Memory B cell (primary cell): ENCODE measurements at regions not wholly inside any gene's neighbourhood (a gene's known extent, or its start where the extent isn't known, plus 50 kb on each side); places are given as distances from the start of the nearest gene placed in this dataset.

ENCODE experiments used
- ATAC-seq: fragments of 150-1000 bp; cut with Tn5 transposase; 2 replicates; pipeline ENCODE4 v1.10.0; 2021; ENCODE audit warnings: low read depth, mild to moderate bottlenecking, moderate library complexity
- DNase-seq, 2 donors: peaks; one replicate each; pipeline ENCODE4 v3.0.0; 2022; ENCODE audit warnings: low spot score in 2 of 2
- H3K27ac Mint-ChIP-seq: one replicate; pipeline ENCODE4 v1.8.0; 2022; ENCODE audit warnings: mild to moderate bottlenecking, moderate library complexity, mixed read lengths
- H3K27me3 Mint-ChIP-seq: one replicate; pipeline ENCODE4 v1.8.0; 2022; ENCODE audit warnings: mixed read lengths
- H3K36me3 Mint-ChIP-seq: one replicate; pipeline ENCODE4 v1.8.0; 2022; ENCODE audit warnings: mild to moderate bottlenecking, mixed read lengths
- H3K4me1 Mint-ChIP-seq: one replicate; pipeline ENCODE4 v1.8.0; 2022; ENCODE audit warnings: mixed read lengths
- H3K4me3 Mint-ChIP-seq: one replicate; pipeline ENCODE4 v1.8.0; 2022; ENCODE audit warnings: mild to moderate bottlenecking, moderate library complexity, mixed read lengths
- H3K9me3 Mint-ChIP-seq: one replicate; pipeline ENCODE4 v1.8.0; 2022; ENCODE audit warnings: mixed read lengths

DNA sequence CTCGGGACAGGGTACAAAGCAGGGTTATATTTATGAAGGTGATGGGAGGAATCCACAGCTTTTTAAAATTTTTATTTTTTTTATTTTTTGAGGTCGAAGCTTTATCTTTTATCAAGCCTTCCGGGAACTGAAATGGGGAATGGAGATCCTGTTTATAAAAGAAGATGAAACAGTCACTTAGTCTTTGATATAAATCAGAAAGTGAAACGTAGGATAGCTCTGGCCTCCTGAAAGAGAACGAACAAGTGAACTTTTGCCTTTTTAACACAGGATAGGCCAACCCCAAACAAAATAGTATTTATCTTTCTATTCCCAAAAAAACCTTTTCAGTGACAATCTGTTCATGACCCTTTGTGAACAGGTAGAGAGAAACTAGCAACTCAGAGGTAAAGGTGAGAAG lies 634.0 kb upstream of the LMCD1 start:
- no peak for DNase-seq
- H3K4me3 Mint-ChIP-seq = no peak overlapping the region
- no peak for ATAC-seq
- no peak overlapping the region for H3K27ac Mint-ChIP-seq
- H3K27me3 Mint-ChIP-seq = no peaks in the 10 kb centered on the region
- no peaks in the 10 kb centered on the region for H3K4me1 Mint-ChIP-seq
- no peaks in the 10 kb centered on the region for H3K36me3 Mint-ChIP-seq
- peaks cover 3% of the 10 kb centered on the region for H3K9me3 Mint-ChIP-seq

GRCh38 chr3:7871003-7871560 lies 630.5 kb upstream of the LMCD1 start:
- DNase-seq (no peak), ATAC-seq (no peak)
- peaks cover 5% of the 10 kb centered on the region for H3K9me3 Mint-ChIP-seq
- no peaks in the 10 kb centered on the region for H3K36me3 Mint-ChIP-seq
- no peak overlapping the region for H3K4me3 Mint-ChIP-seq
- no peak overlapping the region for H3K27ac Mint-ChIP-seq
- no peaks in the 10 kb centered on the region for H3K4me1 Mint-ChIP-seq
- no peaks in the 10 kb centered on the region for H3K27me3 Mint-ChIP-seq

GRCh38 chr3:7874116-7874515 lies 627.5 kb upstream of the LMCD1 start:
- H3K4me1 Mint-ChIP-seq = no peaks in the 10 kb centered on the region
- H3K4me3 Mint-ChIP-seq = no peak overlapping the region
- DNase-seq = no peak
- no peaks in the 10 kb centered on the region for H3K36me3 Mint-ChIP-seq
- no peaks in the 10 kb centered on the region for H3K27me3 Mint-ChIP-seq
- H3K27ac Mint-ChIP-seq = no peak overlapping the region
- no peak for ATAC-seq
- H3K9me3 Mint-ChIP-seq = peaks cover 5% of the 10 kb centered on the region

GRCh38 chr3:7875925-7876324 lies 625.7 kb upstream of the LMCD1 start:
- H3K27ac Mint-ChIP-seq = no peak overlapping the region
- H3K27me3 Mint-ChIP-seq = no peaks in the 10 kb centered on the region
- no peak for DNase-seq
- H3K36me3 Mint-ChIP-seq = no peaks in the 10 kb centered on the region
- no peaks in the 10 kb centered on the region for H3K4me1 Mint-ChIP-seq
- peaks cover 3% of the 10 kb centered on the region for H3K9me3 Mint-ChIP-seq
- no peak for ATAC-seq
- H3K4me3 Mint-ChIP-seq = no peak overlapping the region

DNA sequence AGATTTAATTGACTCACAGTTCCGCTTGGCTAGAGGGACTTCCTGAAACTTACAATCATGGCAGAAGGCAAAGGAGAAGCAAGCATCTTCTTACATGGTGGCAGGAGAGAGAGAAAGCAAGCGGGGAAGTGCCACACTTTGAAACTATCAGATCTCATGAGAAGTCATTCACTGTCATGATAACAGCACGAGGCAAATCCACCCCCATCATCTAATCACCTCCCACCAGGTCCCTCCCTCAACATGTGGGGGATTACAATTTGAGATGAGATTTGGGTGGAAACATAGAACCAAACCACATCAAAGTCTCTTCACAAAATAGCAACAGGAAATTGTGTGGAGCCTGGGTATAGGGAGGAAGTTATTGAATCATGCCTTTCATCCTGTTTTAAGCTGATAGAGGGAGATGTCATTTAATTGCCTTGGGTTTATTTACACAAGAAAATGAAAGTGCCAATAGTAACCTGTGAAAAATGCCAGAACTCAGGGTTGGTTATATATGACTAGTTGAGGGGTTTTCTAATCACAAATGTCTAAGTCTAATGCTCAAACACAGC lies 624.8 kb upstream of the LMCD1 start:
- Mint-ChIP-seq H3K4me1 (no peaks in the 10 kb centered on the region), H3K4me3 (no peak overlapping the region), H3K36me3 (no peaks in the 10 kb centered on the region), H3K27ac (no peak overlapping the region), H3K27me3 (no peaks in the 10 kb centered on the region), H3K9me3 (peaks cover 3% of the 10 kb centered on the region)
- no peak for ATAC-seq
- no peak for DNase-seq

- DNase-seq (no peak), ATAC-seq (no peak)
- peaks cover 3% of the 10 kb centered on the region for H3K9me3 Mint-ChIP-seq
- H3K27ac Mint-ChIP-seq = no peak overlapping the region
- no peak overlapping the region for H3K4me3 Mint-ChIP-seq
- no peaks in the 10 kb centered on the region for H3K27me3 Mint-ChIP-seq
- no peaks in the 10 kb centered on the region for H3K36me3 Mint-ChIP-seq
- no peaks in the 10 kb centered on the region for H3K4me1 Mint-ChIP-seq
These were observed 624.3 kb upstream of the LMCD1 start for GRCh38 chr3:7877312-7877711.

GRCh38 chr3:7879572-7879971 lies 622.1 kb upstream of the LMCD1 start:
- Mint-ChIP-seq H3K27ac (no peak overlapping the region), H3K9me3 (peaks cover under 1% of the 10 kb centered on the region)
- ATAC-seq = no peak

GRCh38 chr3:7881946-7882345 lies 619.7 kb upstream of the LMCD1 start:
- Mint-ChIP-seq H3K36me3 (no peaks in the 10 kb centered on the region), H3K27me3 (no peaks in the 10 kb centered on the region), H3K4me1 (no peaks in the 10 kb centered on the region), H3K4me3 (no peak overlapping the region), H3K27ac (no peak overlapping the region), H3K9me3 (peaks cover 6% of the 10 kb centered on the region)
- DNase-seq = no peak
- no peak for ATAC-seq

More at GRCh38 chr3:7879572-7879971, 622.1 kb upstream of the LMCD1 start:
- H3K4me3 Mint-ChIP-seq = no peak overlapping the region
- DNase-seq = no peak
- no peaks in the 10 kb centered on the region for H3K36me3 Mint-ChIP-seq
- H3K27me3 Mint-ChIP-seq = no peaks in the 10 kb centered on the region
- H3K4me1 Mint-ChIP-seq = no peaks in the 10 kb centered on the region

GRCh38 chr3:7897655-7898054 lies 604.0 kb upstream of the LMCD1 start:
- DNase-seq = no peak
- H3K4me1 Mint-ChIP-seq = no peaks in the 10 kb centered on the region
- no peaks in the 10 kb centered on the region for H3K36me3 Mint-ChIP-seq
- no peak overlapping the region for H3K4me3 Mint-ChIP-seq
- no peak overlapping the region for H3K27ac Mint-ChIP-seq
- H3K27me3 Mint-ChIP-seq = no peaks in the 10 kb centered on the region
- H3K9me3 Mint-ChIP-seq = peaks cover 3% of the 10 kb centered on the region
- ATAC-seq = no peak

DNA sequence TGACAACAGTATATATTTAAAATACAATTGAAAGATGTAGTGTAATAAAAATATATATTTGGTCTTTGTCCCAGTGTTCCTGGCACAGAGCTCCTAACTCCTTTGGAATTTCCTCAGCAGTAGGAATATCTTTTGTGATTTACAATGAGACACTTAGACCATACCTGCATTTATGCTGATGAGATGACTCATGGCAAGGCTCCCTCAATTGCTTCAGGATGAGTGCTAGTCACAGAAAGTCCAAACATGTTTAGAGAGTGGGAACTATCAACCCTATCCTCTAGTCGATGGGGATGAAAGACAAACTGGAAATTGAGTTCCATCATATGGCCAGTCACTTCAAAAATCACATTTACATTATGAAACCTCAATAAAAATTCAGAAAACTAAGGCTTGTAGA lies 588.3 kb upstream of the LMCD1 start:
- H3K27ac Mint-ChIP-seq = no peak overlapping the region
- DNase-seq (no peak), ATAC-seq (no peak)
- no peak overlapping the region for H3K4me3 Mint-ChIP-seq
- peaks cover 3% of the 10 kb centered on the region for H3K9me3 Mint-ChIP-seq
- H3K36me3 Mint-ChIP-seq = no peaks in the 10 kb centered on the region
- H3K27me3 Mint-ChIP-seq = no peaks in the 10 kb centered on the region
- no peaks in the 10 kb centered on the region for H3K4me1 Mint-ChIP-seq

DNA sequence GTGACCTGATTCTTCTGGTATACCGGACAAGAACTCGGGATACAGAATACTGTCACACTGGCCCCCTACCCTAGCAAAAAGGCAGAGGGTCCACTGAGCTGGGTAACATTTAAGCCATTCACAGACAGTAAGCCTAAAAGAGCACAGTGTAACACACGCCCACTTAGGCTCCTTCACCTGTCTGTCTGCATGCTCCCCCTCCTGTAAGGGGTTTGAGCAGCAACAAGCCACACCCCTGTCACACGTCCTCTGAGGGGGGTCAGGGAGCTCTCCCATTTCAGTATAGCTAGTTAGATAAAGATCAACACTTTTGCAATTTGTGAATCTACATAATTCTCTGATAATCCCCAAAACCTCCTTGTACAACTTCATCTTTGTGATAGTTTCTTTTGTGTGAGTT lies 586.3 kb upstream of the LMCD1 start:
- Mint-ChIP-seq H3K36me3 (no peaks in the 10 kb centered on the region), H3K9me3 (peaks cover 3% of the 10 kb centered on the region), H3K27me3 (no peaks in the 10 kb centered on the region), H3K27ac (no peak overlapping the region), H3K4me3 (no peak overlapping the region), H3K4me1 (no peaks in the 10 kb centered on the region)
- no peak for ATAC-seq
- no peak for DNase-seq

DNA sequence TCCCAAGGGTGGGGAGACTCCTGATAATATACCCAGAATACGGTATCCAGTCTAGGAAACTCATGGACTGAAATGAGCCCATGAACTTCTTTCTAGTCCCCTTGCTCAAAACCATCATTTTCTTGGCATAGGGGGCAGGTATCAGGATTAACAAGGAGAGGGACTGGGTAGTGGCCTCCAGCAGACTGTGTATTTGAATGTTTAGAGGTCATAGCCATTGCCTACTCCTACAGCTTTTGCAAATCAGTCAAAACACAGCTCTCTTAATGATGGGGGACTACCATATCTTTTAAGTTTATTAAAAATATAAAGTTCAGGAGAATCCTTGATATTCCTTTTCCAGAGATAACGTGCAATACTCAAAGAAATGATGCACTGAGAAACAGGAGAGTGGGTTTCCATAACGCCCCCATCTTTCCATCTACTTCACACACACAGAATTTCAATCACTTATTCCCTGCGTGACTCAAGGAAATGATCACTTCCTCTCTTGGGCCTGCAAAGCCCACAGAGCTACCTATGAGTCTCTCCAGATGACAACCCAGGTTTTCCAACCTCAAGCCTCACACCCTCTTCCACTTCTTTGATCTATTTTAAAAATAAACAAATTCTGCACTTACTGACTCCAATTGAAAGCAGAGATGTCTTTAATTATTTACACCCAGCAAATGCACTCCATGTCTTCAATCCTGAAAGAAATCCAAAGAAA lies 584.0 kb upstream of the LMCD1 start:
- Mint-ChIP-seq H3K4me3 (no peak overlapping the region), H3K27me3 (no peaks in the 10 kb centered on the region), H3K27ac (no peak overlapping the region), H3K9me3 (peaks cover 3% of the 10 kb centered on the region), H3K4me1 (no peaks in the 10 kb centered on the region), H3K36me3 (no peaks in the 10 kb centered on the region)
- DNase-seq = no peak
- ATAC-seq = no peak

DNA sequence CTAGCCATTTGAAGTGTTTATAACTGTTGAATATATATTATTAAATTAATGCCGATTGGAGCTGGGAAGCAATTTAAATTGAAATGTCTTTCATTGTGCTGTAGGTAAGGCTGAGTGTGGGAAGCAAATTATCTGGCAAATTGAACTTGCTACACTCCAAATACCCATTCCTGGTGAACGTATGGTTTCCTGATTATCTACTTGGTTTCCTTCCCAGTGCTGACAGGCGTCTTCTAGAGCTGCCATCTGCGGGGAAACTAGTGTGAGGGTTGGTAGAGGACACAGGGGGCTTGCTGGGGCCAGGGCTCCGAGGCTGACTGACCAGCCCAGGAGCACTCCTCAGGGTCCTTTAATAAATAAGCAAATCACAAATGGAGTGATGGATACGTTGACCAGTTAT lies 581.4 kb upstream of the LMCD1 start:
- Mint-ChIP-seq H3K27me3 (no peaks in the 10 kb centered on the region), H3K27ac (no peak overlapping the region)
- ATAC-seq = no peak

DNA sequence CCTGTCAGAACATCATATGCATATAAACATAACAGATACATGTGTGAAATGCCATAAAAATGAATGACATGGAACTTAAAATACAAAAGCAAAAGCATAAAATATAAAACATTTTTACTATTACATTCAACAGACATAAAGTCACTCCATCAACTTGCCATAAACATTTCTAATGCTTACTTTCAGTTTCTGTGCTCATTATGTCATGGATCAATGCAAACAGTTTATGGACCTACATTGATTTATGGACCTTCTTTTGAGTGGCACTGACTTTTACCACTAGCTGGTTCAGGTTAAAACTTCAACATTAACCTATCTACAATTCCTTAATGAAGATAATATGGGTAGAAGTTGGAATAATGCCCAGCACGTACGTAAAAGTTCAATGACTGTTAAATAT lies 577.4 kb upstream of the LMCD1 start:
- Mint-ChIP-seq H3K4me3 (no peak overlapping the region), H3K4me1 (no peaks in the 10 kb centered on the region), H3K36me3 (no peaks in the 10 kb centered on the region), H3K27me3 (no peaks in the 10 kb centered on the region), H3K27ac (no peak overlapping the region), H3K9me3 (peaks cover 2% of the 10 kb centered on the region)
- no peak for ATAC-seq
- no peak for DNase-seq

More for the DNA sequence above, 581.4 kb upstream of the LMCD1 start:
- Mint-ChIP-seq H3K4me1 (no peaks in the 10 kb centered on the region), H3K9me3 (peaks cover 6% of the 10 kb centered on the region), H3K36me3 (no peaks in the 10 kb centered on the region), H3K4me3 (no peak overlapping the region)
- DNase-seq = no peak

GRCh38 chr3:7927015-7927414 lies 574.6 kb upstream of the LMCD1 start:
- DNase-seq (no peak), ATAC-seq (no peak)
- Mint-ChIP-seq H3K36me3 (no peaks in the 10 kb centered on the region), H3K27ac (no peak overlapping the region), H3K4me3 (no peak overlapping the region), H3K4me1 (no peaks in the 10 kb centered on the region), H3K27me3 (no peaks in the 10 kb centered on the region), H3K9me3 (peaks cover 2% of the 10 kb centered on the region)
